Chondrocyte (in vitro differentiated cells): ENCODE measurements at regions not wholly inside any gene's neighbourhood (a gene's known extent, or its start where the extent isn't known, plus 50 kb on each side); places are given as distances from the start of the nearest gene placed in this dataset.

Source experiments
- DNase-seq: peaks from one replicate; pipeline ENCODE4 v3.0.0; 2021; ENCODE audit warnings: mixed read lengths, low spot score
- H3K27ac Mint-ChIP-seq: one replicate; pipeline ENCODE4 v1.8.0; 2021; ENCODE audit warnings: mild to moderate bottlenecking, moderate library complexity, mixed read lengths; ENCODE audit not compliant: unreplicated experiment
- H3K27me3 Mint-ChIP-seq: 2 replicates; pipeline ENCODE4 v1.8.0; 2021; ENCODE audit warnings: low read depth, mixed read lengths
- H3K36me3 Mint-ChIP-seq: 2 replicates; pipeline ENCODE4 v1.8.0; 2021; ENCODE audit warnings: low read depth, mixed read lengths
- H3K4me1 Mint-ChIP-seq: 2 replicates; pipeline ENCODE4 v1.8.0; 2021; ENCODE audit warnings: low read depth, mild to moderate bottlenecking, mixed read lengths
- H3K4me3 Mint-ChIP-seq: one replicate; pipeline ENCODE4 v1.8.0; 2021; ENCODE audit warnings: mild to moderate bottlenecking, moderate library complexity, mixed read lengths; ENCODE audit not compliant: unreplicated experiment
- H3K9me3 Mint-ChIP-seq: 2 replicates; pipeline ENCODE4 v1.8.0; 2021; ENCODE audit warnings: low read depth, mixed read lengths
- CTCF ChIP-seq: fragments of 200-600 bp; sonication (generic); IDR thresholded peaks from 2 replicates; pipeline ENCODE4 v1.5.0; 2021; ENCODE audit warnings: antibody characterized with exemption, mild to moderate bottlenecking, moderate library complexity

- H3K27me3 Mint-ChIP-seq = no peaks in the 10 kb centered on the region
- H3K4me1 Mint-ChIP-seq = peaks cover 5% of the 10 kb centered on the region
- DNase-seq = no peak
- H3K36me3 Mint-ChIP-seq = no peaks in the 10 kb centered on the region
- TF ChIP-seq CTCF = no peak
- no peak overlapping the region for H3K27ac Mint-ChIP-seq
- H3K9me3 Mint-ChIP-seq = peaks cover 2% of the 10 kb centered on the region
- no peak overlapping the region for H3K4me3 Mint-ChIP-seq
These were observed 211.5 kb downstream of the TTLL7 start for GRCh38 chr1:83787246-83787998.

- Mint-ChIP-seq H3K4me1 (no peaks in the 10 kb centered on the region), H3K36me3 (no peaks in the 10 kb centered on the region), H3K4me3 (no peak overlapping the region), H3K27me3 (peaks cover 5% of the 10 kb centered on the region), H3K9me3 (peaks cover 2% of the 10 kb centered on the region), H3K27ac (no peak overlapping the region)
- no peak for DNase-seq
- no peak for TF ChIP-seq CTCF
These were observed 217.3 kb downstream of the TTLL7 start for GRCh38 chr1:83781667-83782066.

- TF ChIP-seq CTCF = no peak
- Mint-ChIP-seq H3K27me3 (peaks cover 5% of the 10 kb centered on the region), H3K4me1 (no peaks in the 10 kb centered on the region), H3K27ac (no peak overlapping the region), H3K9me3 (peaks cover 2% of the 10 kb centered on the region), H3K36me3 (no peaks in the 10 kb centered on the region), H3K4me3 (no peak overlapping the region)
- no peak for DNase-seq
These were observed 219.4 kb downstream of the TTLL7 start for GRCh38 chr1:83779565-83779964.

GRCh38 chr1:83777758-83778101 lies 221.2 kb downstream of the TTLL7 start:
- Mint-ChIP-seq H3K36me3 (no peaks in the 10 kb centered on the region), H3K4me3 (no peak overlapping the region), H3K9me3 (no peaks in the 10 kb centered on the region), H3K4me1 (no peaks in the 10 kb centered on the region), H3K27me3 (peaks cover 5% of the 10 kb centered on the region), H3K27ac (no peak overlapping the region)
- no peak for DNase-seq
- no peak for TF ChIP-seq CTCF

GRCh38 chr1:83776913-83777757 lies 221.8 kb downstream of the TTLL7 start:
- no peaks in the 10 kb centered on the region for H3K9me3 Mint-ChIP-seq
- no peak for DNase-seq

More at GRCh38 chr1:83776913-83777757, 221.8 kb downstream of the TTLL7 start:
- Mint-ChIP-seq H3K4me1 (no peaks in the 10 kb centered on the region), H3K27me3 (peaks cover 5% of the 10 kb centered on the region), H3K27ac (no peak overlapping the region), H3K36me3 (no peaks in the 10 kb centered on the region), H3K4me3 (no peak overlapping the region)
- TF ChIP-seq CTCF = peak; percentile 39
